ENCODE measurements at regions not wholly inside any gene's neighbourhood (a gene's known extent, or its start where the extent isn't known, plus 50 kb on each side); places are given as distances from the start of the nearest gene placed in this dataset.

- TF ChIP-seq POLR2A (IDR thresholded peaks at IDR 0.05): no peak
- TF ChIP-seq, protein P1, sequence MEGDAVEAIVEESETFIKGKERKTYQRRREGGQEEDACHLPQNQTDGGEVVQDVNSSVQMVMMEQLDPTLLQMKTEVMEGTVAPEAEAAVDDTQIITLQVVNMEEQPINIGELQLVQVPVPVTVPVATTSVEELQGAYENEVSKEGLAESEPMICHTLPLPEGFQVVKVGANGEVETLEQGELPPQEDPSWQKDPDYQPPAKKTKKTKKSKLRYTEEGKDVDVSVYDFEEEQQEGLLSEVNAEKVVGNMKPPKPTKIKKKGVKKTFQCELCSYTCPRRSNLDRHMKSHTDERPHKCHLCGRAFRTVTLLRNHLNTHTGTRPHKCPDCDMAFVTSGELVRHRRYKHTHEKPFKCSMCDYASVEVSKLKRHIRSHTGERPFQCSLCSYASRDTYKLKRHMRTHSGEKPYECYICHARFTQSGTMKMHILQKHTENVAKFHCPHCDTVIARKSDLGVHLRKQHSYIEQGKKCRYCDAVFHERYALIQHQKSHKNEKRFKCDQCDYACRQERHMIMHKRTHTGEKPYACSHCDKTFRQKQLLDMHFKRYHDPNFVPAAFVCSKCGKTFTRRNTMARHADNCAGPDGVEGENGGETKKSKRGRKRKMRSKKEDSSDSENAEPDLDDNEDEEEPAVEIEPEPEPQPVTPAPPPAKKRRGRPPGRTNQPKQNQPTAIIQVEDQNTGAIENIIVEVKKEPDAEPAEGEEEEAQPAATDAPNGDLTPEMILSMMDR (IDR thresholded peaks at IDR 0.05): no peak
Measured at GRCh38 chr16:85395913-85396878, 216.9 kb upstream of the GSE1 start.

Measured in thyroid gland (tissue), 4 donors.